OCI-M1 (cell line): ENCODE measurements at regions not wholly inside any gene's neighbourhood (a gene's known extent, or its start where the extent isn't known, plus 50 kb on each side); places are given as distances from the start of the nearest gene placed in this dataset.

ENCODE experiments used
- DNase-seq: peaks from one replicate; lab custom pipeline; 2025; lab: John Stamatoyannopoulos, UW

DNA sequence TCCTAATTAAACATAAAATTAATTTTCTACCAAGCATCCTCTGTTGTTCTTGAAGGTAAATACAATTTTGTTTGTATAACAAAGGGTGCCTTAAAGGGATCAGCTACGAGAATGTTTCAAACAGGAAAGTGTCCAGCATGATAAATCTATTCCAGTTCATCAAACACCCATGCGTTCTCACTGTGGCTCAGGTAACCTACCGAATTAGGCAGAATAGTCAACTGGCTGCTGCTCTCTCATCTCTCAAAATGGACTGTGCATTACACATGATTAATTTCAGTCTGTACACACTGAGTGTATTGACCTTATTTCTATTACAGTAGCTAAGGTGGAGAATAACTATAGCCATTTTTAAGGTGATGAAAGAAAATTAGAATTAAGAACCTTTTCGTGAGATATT is 127.5 kb upstream of the RMST start:
- no peak for DNase-seq

DNA sequence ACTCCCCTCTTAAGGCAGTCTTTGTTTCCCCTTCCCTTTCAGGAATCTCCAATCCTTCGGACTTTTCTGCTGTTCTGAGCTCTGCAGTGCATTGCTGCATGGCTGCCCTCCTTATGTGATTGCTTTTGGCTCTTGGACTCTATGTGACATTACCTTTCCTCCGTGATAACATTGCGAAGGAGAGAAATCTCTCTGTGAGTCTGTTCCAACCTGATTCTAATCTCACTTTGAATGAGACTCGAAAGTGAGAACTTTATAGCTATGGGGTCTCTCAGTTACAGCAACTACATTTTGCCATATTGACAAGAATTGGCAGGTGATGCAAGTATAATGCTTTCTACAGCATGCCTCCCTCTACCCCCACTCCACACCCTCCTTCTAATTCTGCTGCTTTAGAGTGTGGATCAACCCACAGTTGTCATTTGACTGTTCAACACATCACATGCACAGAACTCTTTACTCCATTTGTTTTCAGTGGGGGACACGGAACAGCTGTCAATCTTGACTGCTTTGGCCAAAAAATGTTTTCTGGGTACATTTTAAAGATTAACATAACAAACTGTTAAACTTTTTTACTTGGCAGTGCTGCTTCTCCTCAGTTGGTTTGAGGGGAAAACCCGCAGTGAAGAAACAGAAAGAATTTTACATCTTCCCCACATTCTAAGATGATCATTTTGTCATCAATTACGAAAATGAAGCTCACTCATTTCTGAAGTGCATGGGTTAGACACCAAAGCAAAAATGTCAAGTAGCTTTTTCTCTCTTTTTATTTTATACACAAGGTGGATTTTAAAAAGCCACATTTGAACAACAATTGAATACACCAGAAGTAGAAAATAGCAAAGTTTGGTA is 125.5 kb upstream of the RMST start:
- DNase-seq: no peak

GRCh38 chr12:97342130-97342529 is 120.5 kb upstream of the RMST start:
- no peak for DNase-seq

DNA sequence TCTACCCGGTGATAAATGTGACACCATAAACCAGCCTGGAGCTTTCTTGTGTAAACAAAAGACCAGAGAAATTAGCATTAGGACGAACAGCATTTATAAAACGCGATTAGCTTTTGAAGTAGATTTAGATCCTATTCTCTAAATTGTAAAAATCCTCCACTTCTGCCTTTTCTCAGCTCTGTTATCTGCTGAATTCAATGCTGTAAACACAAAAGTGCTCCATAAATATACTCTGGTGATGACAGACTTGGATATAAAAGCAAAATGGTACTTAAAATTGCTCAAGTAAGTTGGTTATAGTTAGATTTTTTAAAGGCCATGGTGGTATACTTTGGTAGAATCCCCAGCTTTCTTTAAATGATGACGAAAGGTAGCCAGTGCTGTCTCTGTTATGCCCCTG is 114.6 kb upstream of the RMST start:
- DNase-seq: no peak

- DNase-seq: no peak
These were observed 104.2 kb upstream of the RMST start for GRCh38 chr12:97358361-97358760.

DNA sequence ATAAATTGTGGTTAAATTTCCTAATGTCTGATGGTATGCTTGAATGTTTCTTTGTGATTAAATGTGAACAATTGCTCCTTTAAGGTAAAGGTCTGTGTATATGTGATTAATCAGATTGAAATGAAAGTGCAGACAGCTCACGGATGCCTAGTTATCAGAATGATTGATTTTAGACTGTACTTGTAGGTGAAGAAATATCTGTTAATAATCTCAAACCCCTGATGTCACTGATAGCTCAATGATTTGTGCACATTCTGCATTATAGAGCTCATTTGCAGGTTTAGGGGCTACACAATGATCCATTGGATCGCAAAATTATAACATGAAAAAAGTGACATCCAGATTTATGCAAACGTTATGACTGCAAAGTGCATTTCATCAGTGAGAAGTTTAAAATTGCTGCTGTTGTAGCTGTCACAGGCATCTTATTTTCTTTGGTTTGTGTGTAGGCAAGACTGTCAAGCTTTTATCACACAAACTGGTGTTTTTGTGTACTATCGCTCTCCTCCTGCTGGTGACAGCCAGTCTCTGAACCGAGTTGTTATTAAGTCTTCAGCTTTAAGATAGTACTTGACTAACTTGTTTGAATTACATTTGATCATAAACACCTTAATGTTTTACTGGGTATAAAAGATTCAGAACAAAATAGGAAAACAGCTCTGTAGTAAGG is 103.4 kb upstream of the RMST start:
- DNase-seq: no peak

DNA sequence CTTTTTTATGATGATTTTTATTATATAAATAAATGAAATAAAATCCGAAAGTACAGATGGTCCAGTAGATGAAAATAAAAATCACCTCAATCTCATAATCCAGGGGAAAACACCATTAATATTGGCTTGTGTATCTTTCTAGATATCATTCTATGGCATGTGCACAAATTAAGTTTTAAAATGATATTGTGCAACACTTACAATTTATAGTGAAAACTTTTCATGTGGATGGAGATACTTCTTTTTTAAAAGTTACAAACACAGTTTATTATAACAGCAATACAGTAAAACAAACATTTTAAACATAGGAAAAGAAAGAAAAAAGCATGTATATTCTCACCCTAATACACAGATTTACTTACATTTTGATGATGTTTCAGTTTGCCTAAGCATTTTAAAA is 98.9 kb upstream of the RMST start:
- no peak for DNase-seq

DNA sequence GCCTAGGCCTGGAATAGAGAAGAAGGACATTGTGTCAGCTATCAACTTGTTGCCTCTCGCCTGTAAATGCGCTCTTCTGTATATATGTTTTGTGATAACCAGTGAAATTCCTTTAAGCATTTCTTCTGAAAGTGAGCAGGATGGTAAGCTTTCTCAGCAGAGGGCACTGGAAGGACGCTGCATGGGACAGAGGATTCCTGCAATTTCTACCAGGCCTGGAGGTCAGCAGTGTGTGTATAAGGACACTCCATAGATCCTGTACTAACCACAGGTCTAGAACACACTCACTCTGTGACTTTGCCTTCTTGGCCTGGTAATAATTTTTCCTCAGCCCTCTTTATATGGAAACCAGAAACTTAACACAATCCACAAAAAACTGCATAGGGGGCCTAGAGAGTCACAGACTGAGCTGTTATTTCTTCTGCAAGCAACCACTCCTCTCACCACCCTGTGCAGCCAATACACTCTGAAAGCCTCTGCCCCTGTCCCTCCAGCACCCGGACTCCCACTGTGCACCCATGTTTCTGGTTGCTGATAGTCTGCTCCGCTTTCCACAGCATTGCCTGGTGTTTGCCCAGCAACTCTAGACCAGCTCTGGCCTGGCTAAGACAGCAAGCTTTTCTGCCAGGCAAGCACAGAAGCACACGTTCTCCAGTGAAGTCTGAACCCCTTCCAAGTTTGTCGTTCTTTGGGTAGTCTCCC is 94.0 kb upstream of the RMST start:
- DNase-seq: no peak

DNA sequence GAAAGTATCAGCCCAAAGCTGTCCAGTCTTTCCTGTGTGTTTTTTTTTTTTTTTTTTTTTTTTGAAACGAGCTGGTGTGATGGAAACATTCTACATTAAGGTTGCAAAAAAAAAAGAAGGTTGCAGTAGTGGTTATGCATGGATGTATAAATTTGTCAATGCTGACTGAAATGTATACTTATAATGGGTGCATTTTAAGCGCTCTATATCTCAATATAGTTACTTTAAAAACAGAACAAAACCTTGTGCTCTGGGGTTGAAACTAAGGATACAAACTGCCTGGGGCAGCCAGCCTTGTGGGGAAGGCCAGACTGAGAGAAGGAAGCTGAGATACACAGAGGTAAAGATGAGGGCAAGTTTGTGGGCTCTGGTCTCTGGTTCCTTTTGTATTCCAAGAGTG is 87.3 kb upstream of the RMST start:
- no peak for DNase-seq

DNA sequence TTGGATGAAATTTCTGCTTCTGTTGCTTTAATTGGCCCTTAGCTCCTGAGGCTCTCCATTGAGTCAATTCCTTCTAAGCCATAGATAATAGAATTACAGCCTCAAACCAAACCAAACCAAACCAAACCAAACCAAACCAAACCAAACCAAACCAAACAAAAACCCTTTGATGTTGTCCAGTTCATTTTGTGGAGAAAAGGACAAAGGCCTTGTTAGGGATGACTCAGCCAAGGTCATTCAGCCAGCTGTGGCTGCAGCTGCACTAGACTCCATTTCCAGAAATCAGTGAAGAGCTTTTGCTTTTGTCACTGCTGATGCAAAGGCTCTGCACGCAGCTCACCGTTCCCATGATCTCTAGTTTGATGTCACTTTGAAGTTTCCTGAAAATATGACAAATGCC is 82.2 kb upstream of the RMST start:
- DNase-seq: no peak

DNA sequence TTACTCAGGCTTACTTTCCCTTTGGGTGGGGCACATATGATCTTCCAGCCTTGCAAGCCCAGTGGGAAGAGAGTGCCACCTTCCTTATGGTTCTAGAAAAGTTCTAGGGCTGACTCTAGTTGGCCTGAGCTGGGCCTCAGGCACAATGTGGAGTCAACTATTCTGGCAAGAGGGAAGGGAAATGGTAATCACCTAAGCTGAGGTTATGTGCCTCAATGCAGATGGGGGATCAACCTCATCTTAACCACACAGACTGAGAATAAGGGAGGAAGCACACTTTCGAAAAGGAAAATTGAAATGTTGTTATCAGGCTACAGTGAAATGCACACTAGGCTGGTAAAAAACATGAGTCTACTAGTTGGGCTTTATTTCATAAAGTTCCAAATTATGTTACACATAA is 77.5 kb upstream of the RMST start:
- DNase-seq: no peak

- no peak for DNase-seq
These were observed 76.4 kb upstream of the RMST start for GRCh38 chr12:97386133-97386581.

GRCh38 chr12:97387844-97388243 is 74.8 kb upstream of the RMST start:
- no peak for DNase-seq

- DNase-seq: no peak
These were observed 67.9 kb upstream of the RMST start for GRCh38 chr12:97394657-97395056.

- DNase-seq: no peak
These were observed 65.6 kb upstream of the RMST start for GRCh38 chr12:97397008-97397407.

DNA sequence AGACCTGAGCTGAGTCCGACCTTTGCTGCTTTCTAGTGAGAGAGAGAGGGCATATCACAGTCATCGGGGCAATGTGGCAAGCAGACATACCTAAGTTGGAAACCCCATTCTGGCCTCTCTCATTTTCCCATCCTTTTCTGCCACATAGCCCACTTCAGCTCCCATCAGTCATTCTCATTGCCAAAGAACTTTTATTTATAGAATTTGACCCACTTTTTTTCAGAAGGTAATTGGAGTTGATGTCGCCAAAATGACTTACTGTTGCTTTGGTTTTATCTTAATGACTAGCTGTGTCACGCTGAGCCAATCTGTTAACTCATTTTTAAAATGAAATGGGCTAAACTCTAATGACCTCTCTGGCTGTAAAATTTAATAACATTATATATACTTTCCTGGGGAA is 63.9 kb upstream of the RMST start:
- no peak for DNase-seq

GRCh38 chr12:97404093-97404492 is 58.5 kb upstream of the RMST start:
- DNase-seq: no peak

DNA sequence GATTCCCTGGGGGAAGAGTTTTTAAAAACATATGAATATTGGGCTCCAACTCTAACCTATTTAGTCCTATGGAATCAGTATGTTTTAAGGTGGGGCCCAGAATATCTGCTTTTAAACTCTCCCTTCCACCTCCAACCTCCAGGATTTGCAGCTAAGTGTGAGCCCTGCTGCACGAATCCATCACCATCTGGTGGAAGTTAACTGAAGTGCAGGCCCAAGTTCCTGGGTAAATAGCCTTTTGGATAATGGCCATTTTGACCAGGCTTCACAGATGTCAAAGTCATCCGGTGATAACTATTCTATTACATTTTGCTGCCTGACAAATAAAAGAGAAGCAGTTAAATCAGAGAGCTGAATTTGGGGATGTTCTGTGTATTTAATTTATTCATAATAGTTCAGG is 58.1 kb upstream of the RMST start:
- DNase-seq: peak; percentile 64

- DNase-seq: no peak
These were observed 54.2 kb upstream of the RMST start for GRCh38 chr12:97408363-97408762.

GRCh38 chr12:97411341-97411740 is 51.3 kb upstream of the RMST start:
- DNase-seq: no peak
